Astrocyte (in vitro differentiated cells and primary cell): ENCODE measurements at regions not wholly inside any gene's neighbourhood (a gene's known extent, or its start where the extent isn't known, plus 50 kb on each side); places are given as distances from the start of the nearest gene placed in this dataset.

Experiments used
- CTCF ChIP-seq: IDR thresholded peaks from 2 replicates; pipeline ENCODE4 v1.5.1; 2011; ENCODE audit warnings: low read depth, mild to moderate bottlenecking, inconsistent platforms, low read length, moderate library complexity; ENCODE audit not compliant: insufficient read depth
- EZH2 ChIP-seq: IDR thresholded peaks from 2 replicates; pipeline ENCODE4 v1.6.1; 2012; ENCODE audit warnings: mild to moderate bottlenecking, low read length, inconsistent platforms; ENCODE audit not compliant: insufficient read depth

- TF ChIP-seq EZH2 (no peak), CTCF (no peak)
These were observed 116.5 kb downstream of the ELAPOR2 start for GRCh38 chr7:86942995-86943394.
